Activated CD8-positive, alpha-beta memory T cell treated with anti-CD3 and anti-CD28 coated beads for 36 hours (primary cell): ENCODE measurements at regions not wholly inside any gene's neighbourhood (a gene's known extent, or its start where the extent isn't known, plus 50 kb on each side); places are given as distances from the start of the nearest gene placed in this dataset.

ENCODE experiments used
- CTCF ChIA-PET: fragments of 350-600 bp; sonication (Branson Sonifier 250); formaldehyde crosslinking; loops from one replicate; lab custom pipeline; 2021; ENCODE audit warnings: antibody characterized with exemption; lab: Charles Lee
- POLR2A ChIA-PET: fragments of 350-600 bp; sonication (Branson Sonifier 250); formaldehyde crosslinking; loops from one replicate; lab custom pipeline; 2021; ENCODE audit warnings: antibody characterized with exemption; lab: Charles Lee

GRCh38 chr4:177895136-177895535 lies 452.9 kb upstream of the AGA start:
- ChIA-PET CTCF (no interaction called here), POLR2A (no interaction called here)

DNA sequence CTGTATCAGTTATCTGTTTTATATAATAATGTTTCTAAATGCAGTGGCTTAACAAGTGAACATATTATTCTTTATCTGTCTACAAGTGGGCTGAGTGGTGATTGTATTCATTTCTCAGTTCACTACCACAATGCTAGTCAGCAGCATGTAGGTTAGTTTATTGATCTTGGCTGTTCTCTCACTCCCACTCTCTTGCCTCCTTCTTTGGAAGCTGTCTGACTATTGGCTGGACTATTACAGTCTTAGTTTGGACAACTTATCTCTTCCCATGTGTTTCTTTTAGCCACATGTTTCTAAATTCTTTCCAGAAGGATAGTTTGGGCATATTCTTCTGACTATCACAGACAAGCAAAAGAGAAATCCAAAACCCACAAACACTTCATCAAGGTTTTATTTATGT lies 459.5 kb upstream of the AGA start:
- POLR2A ChIA-PET = no interaction called here
- CTCF ChIA-PET = no interaction called here

DNA sequence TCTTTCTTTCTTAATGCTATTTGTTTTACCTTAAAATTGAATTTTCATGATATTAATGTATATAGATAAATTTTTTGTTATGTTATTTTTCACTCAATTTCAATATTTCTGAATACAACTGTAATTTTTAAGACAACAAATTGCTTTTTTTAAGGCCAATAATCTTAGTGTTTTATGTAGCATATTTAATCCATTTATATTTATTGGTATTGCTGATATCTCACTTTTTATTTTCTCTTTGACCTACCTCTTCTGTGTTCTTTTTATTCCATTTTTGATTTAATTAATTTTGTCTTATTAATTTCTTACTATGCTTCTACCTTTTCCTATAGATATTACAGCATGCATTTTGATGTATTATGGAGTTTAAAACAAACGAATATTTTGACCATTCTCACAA lies 460.1 kb upstream of the AGA start:
- CTCF ChIA-PET = no interaction called here
- POLR2A ChIA-PET = no interaction called here

- CTCF ChIA-PET = no interaction called here
- POLR2A ChIA-PET = no interaction called here
Measured at GRCh38 chr4:177907736-177908424, 465.6 kb upstream of the AGA start.

GRCh38 chr4:177921715-177922114 lies 479.5 kb upstream of the AGA start:
- ChIA-PET CTCF (no interaction called here), POLR2A (no interaction called here)

- POLR2A ChIA-PET = no interaction called here
- CTCF ChIA-PET = no interaction called here
Measured at GRCh38 chr4:177923888-177924287, 481.7 kb upstream of the AGA start.

DNA sequence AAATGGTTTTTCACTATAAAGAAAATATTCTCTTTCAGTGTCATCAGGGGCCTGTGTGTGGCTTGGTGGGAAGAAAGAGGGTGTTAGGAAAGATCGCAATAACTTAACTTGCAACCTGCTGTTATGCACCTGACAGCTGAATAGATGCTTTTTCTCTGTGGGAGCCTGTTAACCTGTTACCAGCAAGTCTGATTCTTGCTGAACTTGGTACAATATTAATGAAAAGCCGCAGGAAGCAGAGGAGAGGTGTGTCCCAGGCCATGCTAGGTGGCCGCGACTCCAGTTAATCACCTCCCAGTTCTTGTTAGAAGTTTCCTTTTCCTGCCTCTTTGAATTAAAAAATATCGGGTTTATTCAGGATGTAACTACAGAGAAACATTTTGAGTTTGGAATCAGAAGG lies 494.8 kb upstream of the AGA start:
- ChIA-PET CTCF (no interaction called here), POLR2A (no interaction called here)

DNA sequence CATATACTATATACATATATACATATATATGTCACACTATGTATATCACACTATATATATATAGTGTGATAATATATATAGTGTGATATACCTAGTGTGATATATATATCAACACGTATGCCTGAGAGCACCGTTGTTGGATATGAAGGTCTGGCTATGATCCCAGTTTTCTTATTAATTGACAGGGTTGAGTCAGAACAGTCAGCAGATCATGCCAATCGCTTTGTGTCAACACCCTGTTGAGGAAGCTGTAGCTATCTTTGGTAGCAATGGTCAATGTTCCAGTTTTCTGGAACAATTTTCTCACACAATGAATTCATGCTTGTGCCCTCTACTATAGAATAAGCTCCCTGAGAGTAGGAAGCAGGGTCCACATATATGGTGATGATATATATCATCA lies 496.0 kb upstream of the AGA start:
- ChIA-PET POLR2A (no interaction called here), CTCF (no interaction called here)

GRCh38 chr4:177945268-177945667 lies 503.0 kb upstream of the AGA start:
- POLR2A ChIA-PET = no interaction called here

GRCh38 chr4:177947607-177948006 lies 505.4 kb upstream of the AGA start:
- CTCF ChIA-PET = no interaction called here
- POLR2A ChIA-PET = no interaction called here

More at GRCh38 chr4:177945268-177945667, 503.0 kb upstream of the AGA start:
- CTCF ChIA-PET = no interaction called here

DNA sequence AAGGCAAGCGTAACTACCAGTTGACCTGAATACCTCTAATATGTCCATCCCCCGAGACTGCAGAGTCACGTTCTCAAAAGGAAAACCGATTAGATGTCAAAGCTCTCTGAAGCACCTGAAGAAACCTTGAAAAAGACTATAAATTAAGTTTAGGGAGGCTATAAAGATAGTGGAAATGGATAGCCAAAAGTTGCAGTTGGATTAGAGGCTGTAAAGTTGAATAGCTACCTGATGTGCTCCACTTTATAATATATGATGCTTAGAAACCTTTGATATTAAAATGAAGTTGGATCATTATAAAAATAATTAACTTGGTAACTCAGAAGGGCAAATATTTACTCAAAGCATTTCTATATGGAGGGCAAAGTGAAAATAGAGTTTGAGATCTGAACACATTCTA lies 506.6 kb upstream of the AGA start:
- ChIA-PET POLR2A (no interaction called here), CTCF (no interaction called here)

- CTCF ChIA-PET = no interaction called here
- POLR2A ChIA-PET = no interaction called here
Measured at GRCh38 chr4:177951026-177951425, 508.8 kb upstream of the AGA start.

DNA sequence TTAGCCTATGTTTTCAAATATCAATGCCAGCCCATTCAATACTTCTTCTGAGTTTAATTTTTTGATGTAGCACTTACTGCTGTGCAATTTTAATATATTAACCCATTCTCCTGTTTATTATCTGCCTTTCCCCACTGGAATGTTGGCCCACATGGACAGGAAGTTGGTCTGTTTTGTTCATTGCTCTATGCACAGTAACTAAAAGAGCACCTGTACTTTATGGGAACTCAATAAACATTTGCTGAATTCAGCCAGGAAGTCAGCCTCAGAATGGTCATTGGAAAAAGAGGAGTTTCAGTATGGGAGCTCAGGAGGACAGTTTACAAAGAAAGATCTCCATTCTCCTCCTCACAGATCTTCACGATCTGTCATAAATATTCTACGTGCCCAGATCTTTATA lies 510.5 kb upstream of the AGA start:
- ChIA-PET CTCF (no interaction called here), POLR2A (no interaction called here)

- CTCF ChIA-PET = no interaction called here
Measured at GRCh38 chr4:177957596-177958360, 515.5 kb upstream of the AGA start.

GRCh38 chr4:177960566-177960965 lies 518.3 kb upstream of the AGA start:
- CTCF ChIA-PET = no interaction called here
- POLR2A ChIA-PET = no interaction called here

More at GRCh38 chr4:177957596-177958360, 515.5 kb upstream of the AGA start:
- POLR2A ChIA-PET = no interaction called here

DNA sequence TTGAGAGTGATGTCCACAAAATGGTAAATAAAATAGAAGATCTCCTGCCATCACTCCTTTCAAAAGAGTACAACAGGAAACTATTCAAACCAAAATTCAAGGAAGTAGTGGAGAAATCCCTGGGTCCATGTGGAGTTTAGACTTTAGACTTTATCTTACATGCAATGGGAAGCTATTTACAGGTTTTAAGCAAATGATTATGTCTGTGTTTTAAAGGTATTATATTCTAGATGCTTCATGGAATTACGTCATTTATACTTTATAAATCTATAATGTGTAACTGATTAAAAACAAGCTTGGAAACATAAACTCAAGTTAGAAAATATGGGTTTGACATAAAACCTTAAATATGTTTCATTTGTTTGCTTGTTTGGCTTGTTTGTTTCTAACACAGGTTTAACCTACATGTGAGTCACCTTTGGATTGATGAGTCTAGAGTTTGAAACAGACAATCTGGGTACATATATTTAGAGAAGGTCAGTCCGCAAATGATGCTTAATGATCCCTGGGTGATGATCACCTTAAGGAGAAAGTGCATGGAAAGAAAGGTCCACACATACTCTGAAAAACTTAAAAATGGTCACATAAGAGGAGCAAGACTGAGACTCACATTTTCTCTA lies 519.6 kb upstream of the AGA start:
- CTCF ChIA-PET = no interaction called here
- POLR2A ChIA-PET = no interaction called here

DNA sequence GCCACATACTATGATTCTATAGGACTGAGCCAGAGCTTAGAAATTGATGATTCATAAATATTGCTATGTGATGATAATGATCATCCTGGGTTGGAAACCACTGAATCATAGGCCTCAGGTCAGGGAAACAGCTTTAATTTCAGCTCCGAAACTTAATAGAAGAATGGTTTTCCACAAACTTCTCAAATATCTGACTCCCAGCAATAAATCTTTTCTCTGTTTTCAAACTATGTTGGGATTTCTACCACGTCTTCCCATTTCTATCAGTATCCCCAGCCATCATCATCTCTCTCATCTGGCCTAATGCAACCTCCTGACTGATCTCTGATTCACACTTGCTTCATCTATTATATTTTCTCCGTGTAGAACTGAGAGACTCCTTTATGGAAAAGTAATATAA lies 521.8 kb upstream of the AGA start:
- ChIA-PET CTCF (no interaction called here), POLR2A (no interaction called here)

DNA sequence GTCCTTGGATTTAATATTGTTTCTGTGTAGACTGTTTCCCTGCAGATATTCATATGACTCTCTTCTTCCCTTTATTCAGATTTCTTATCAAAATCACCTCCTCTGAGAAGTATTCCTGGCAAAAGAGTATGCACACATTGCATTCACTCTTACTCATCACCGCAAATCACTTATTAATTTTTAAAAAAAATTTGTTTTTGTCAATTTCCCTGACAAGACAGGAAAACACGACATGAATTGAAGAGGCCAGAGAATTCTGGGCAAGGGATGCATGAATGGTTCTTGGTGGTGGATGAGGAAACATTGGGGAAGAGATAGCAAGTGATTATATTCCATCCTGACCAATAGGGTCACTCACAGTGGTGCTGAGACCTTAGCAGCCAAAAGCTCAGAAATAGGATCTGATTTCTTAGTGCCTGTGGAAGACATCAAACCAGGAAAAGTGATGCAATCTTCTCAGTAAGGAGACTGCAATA lies 522.5 kb upstream of the AGA start:
- ChIA-PET POLR2A (no interaction called here), CTCF (interaction anchor here (0.7 kb wide), 1 partner anchor 102 kb away, joined by 4 read pairs; no protein-coding TSS in a partner anchor)

DNA sequence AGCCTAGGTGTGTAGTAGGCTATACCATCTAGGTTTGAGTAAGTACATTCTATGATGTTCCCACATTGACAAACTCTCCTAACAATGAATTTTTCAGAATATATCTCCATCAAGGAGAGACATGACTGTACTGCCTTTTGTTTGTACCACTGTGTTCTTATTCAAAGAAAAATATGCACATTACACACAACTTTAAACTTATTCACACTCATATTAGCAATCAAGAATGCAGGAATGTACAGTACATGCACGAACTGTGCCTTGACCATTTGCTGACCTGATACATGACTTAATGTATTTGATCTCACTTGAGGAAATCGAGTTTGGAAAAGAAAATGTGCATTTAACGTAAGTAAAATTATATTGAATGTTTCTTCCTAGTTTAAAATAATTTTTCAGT lies 525.1 kb upstream of the AGA start:
- ChIA-PET CTCF (no interaction called here), POLR2A (no interaction called here)

GRCh38 chr4:177968817-177969442 lies 526.7 kb upstream of the AGA start:
- POLR2A ChIA-PET = no interaction called here
- CTCF ChIA-PET = no interaction called here
